Mesothelial cell of epicardium (in vitro differentiated cells): ENCODE measurements at regions not wholly inside any gene's neighbourhood (a gene's known extent, or its start where the extent isn't known, plus 50 kb on each side); places are given as distances from the start of the nearest gene placed in this dataset.

Source experiments
- DNase-seq, 2 experiments: peaks; one replicate each; pipeline ENCODE4 v3.0.0; 2021; ENCODE audit warnings: low spot score in 2 of 2; ENCODE audit not compliant: unreplicated experiment in 2 of 2
- H3K27ac Mint-ChIP-seq: 2 replicates; pipeline ENCODE4 v1.8.0; 2021; ENCODE audit warnings: mixed read lengths
- H3K27me3 Mint-ChIP-seq: 2 replicates; pipeline ENCODE4 v1.8.0; 2021; ENCODE audit warnings: low read depth, mixed read lengths
- H3K36me3 Mint-ChIP-seq: 2 replicates; pipeline ENCODE4 v1.8.0; 2021; ENCODE audit warnings: mixed read lengths
- H3K4me1 Mint-ChIP-seq: 2 replicates; pipeline ENCODE4 v1.8.0; 2021; ENCODE audit warnings: mixed read lengths
- H3K4me3 Mint-ChIP-seq: 2 replicates; pipeline ENCODE4 v1.8.0; 2021; ENCODE audit warnings: mild to moderate bottlenecking, moderate library complexity, mixed read lengths
- H3K9me3 Mint-ChIP-seq: 2 replicates; pipeline ENCODE4 v1.8.0; 2021; ENCODE audit warnings: mixed read lengths
- TF ChIP-seq, protein P1 (sequence below): fragments of 200-600 bp; sonication (generic); IDR thresholded peaks from one replicate; pipeline ENCODE4 v1.5.0; 2021; ENCODE audit warnings: antibody characterized with exemption; ENCODE audit not compliant: unreplicated experiment

- H3K36me3 Mint-ChIP-seq: no peaks in the 10 kb centered on the region
- H3K9me3 Mint-ChIP-seq: no peaks in the 10 kb centered on the region
- no peak for DNase-seq
- H3K4me1 Mint-ChIP-seq: no peaks in the 10 kb centered on the region
- TF ChIP-seq, protein P1, sequence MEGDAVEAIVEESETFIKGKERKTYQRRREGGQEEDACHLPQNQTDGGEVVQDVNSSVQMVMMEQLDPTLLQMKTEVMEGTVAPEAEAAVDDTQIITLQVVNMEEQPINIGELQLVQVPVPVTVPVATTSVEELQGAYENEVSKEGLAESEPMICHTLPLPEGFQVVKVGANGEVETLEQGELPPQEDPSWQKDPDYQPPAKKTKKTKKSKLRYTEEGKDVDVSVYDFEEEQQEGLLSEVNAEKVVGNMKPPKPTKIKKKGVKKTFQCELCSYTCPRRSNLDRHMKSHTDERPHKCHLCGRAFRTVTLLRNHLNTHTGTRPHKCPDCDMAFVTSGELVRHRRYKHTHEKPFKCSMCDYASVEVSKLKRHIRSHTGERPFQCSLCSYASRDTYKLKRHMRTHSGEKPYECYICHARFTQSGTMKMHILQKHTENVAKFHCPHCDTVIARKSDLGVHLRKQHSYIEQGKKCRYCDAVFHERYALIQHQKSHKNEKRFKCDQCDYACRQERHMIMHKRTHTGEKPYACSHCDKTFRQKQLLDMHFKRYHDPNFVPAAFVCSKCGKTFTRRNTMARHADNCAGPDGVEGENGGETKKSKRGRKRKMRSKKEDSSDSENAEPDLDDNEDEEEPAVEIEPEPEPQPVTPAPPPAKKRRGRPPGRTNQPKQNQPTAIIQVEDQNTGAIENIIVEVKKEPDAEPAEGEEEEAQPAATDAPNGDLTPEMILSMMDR: no peak
- no peaks in the 10 kb centered on the region for H3K27me3 Mint-ChIP-seq
- H3K27ac Mint-ChIP-seq: no peak overlapping the region
- no peak overlapping the region for H3K4me3 Mint-ChIP-seq
Measured at GRCh38 chr11:38510041-38510440, 1912.0 kb upstream of the RAG2 start.

GRCh38 chr11:38503876-38504275 lies 1905.8 kb upstream of the RAG2 start:
- no peaks in the 10 kb centered on the region for H3K36me3 Mint-ChIP-seq
- H3K27me3 Mint-ChIP-seq: no peaks in the 10 kb centered on the region
- H3K27ac Mint-ChIP-seq: no peak overlapping the region
- H3K9me3 Mint-ChIP-seq: peaks cover 21% of the 10 kb centered on the region
- TF ChIP-seq, protein P1: no peak
- H3K4me3 Mint-ChIP-seq: no peak overlapping the region
- H3K4me1 Mint-ChIP-seq: no peaks in the 10 kb centered on the region
- DNase-seq: no peak

DNA sequence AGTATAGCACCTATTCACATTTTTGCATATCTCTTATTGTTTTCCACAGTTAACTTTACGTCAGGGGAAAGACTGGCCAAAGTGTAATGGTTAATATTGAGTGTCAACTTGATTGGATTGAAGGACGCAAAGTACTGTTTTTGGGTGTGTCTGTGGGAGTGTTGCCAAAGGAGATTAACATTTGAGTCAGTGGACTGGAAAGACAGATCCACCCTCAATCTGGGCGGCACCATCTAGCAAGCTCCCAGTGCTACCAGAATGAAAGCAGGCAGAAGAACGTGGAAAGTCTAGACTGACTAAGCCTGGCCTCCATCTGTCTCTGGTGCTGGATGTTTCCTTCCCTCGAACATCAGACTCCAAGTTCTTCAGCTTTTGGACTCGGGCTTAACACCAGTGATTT lies 1900.7 kb upstream of the RAG2 start:
- DNase-seq: no peak
- Mint-ChIP-seq H3K4me3 (no peak overlapping the region), H3K4me1 (no peaks in the 10 kb centered on the region), H3K27ac (no peak overlapping the region), H3K27me3 (no peaks in the 10 kb centered on the region), H3K36me3 (no peaks in the 10 kb centered on the region), H3K9me3 (peaks cover 25% of the 10 kb centered on the region)
- TF ChIP-seq, protein P1: no peak

GRCh38 chr11:38491986-38492385 lies 1894.0 kb upstream of the RAG2 start:
- Mint-ChIP-seq H3K27ac (no peak overlapping the region), H3K36me3 (no peaks in the 10 kb centered on the region), H3K27me3 (no peaks in the 10 kb centered on the region), H3K4me1 (no peaks in the 10 kb centered on the region), H3K9me3 (peaks cover 31% of the 10 kb centered on the region), H3K4me3 (no peak overlapping the region)
- DNase-seq: no peak
- TF ChIP-seq, protein P1: no peak

- Mint-ChIP-seq H3K27ac (no peak overlapping the region), H3K9me3 (no peaks in the 10 kb centered on the region), H3K4me1 (no peaks in the 10 kb centered on the region), H3K36me3 (no peaks in the 10 kb centered on the region), H3K4me3 (no peak overlapping the region), H3K27me3 (no peaks in the 10 kb centered on the region)
- TF ChIP-seq, protein P1: no peak
- no peak for DNase-seq
Measured at GRCh38 chr11:38481391-38481790, 1883.4 kb upstream of the RAG2 start.
